ENCODE measurements at regions not wholly inside any gene's neighbourhood (a gene's known extent, or its start where the extent isn't known, plus 50 kb on each side); places are given as distances from the start of the nearest gene placed in this dataset.

DNA sequence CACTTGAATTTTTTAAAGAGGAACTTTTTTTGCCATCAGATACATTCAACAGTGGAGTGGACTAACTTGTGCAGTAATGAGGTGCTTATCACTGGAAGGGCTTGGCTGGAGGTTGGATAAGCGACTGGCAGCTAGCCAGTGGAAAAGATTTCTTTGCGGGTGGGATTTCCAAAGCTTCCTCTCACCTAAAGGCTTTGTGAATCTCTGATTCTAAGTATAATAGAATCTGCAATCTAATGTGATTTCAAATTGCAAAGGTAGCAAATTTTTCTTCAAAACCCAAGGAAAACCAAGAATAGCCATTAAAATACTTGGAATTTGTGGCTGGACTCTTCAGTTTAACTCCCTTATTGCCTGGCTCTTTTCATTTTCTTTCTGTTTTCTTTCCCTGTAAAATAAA is 460.4 kb upstream of the MARCKS start:
- H3K4me3 ChIP-seq (replicated peaks; ENCODE audit: low read depth, low read length): no peak overlapping the region
- DNase-seq (ENCODE audit: extremely low read depth, low read depth): no peak
- no peak for TF ChIP-seq CTCF (IDR thresholded peaks at IDR 0.05; ENCODE audit: low read depth, low read length, missing control alignments)

- no peak overlapping the region for H3K4me3 ChIP-seq (replicated peaks; ENCODE audit: low read depth, low read length)
- no peak for TF ChIP-seq CTCF (IDR thresholded peaks at IDR 0.05; ENCODE audit: low read depth, low read length, missing control alignments)
- DNase-seq (ENCODE audit: extremely low read depth, low read depth): no peak
Measured at GRCh38 chr6:113397236-113397635, 459.9 kb upstream of the MARCKS start.

- no peak for DNase-seq (ENCODE audit: extremely low read depth, low read depth)
- no peak overlapping the region for H3K4me3 ChIP-seq (replicated peaks; ENCODE audit: low read depth, low read length)
- no peak for TF ChIP-seq CTCF (IDR thresholded peaks at IDR 0.05; ENCODE audit: low read depth, low read length, missing control alignments)
Measured at GRCh38 chr6:113401231-113401630, 455.9 kb upstream of the MARCKS start.

GRCh38 chr6:113402544-113402943 is 454.6 kb upstream of the MARCKS start:
- DNase-seq (ENCODE audit: extremely low read depth, low read depth): no peak
- TF ChIP-seq CTCF (IDR thresholded peaks at IDR 0.05; ENCODE audit: low read depth, low read length, missing control alignments): no peak
- no peak overlapping the region for H3K4me3 ChIP-seq (replicated peaks; ENCODE audit: low read depth, low read length)

GRCh38 chr6:113403966-113404595 is 453.1 kb upstream of the MARCKS start:
- TF ChIP-seq CTCF (IDR thresholded peaks at IDR 0.05; ENCODE audit: low read depth, low read length, missing control alignments): no peak
- no peak for DNase-seq (ENCODE audit: extremely low read depth, low read depth)
- no peak overlapping the region for H3K4me3 ChIP-seq (replicated peaks; ENCODE audit: low read depth, low read length)

DNA sequence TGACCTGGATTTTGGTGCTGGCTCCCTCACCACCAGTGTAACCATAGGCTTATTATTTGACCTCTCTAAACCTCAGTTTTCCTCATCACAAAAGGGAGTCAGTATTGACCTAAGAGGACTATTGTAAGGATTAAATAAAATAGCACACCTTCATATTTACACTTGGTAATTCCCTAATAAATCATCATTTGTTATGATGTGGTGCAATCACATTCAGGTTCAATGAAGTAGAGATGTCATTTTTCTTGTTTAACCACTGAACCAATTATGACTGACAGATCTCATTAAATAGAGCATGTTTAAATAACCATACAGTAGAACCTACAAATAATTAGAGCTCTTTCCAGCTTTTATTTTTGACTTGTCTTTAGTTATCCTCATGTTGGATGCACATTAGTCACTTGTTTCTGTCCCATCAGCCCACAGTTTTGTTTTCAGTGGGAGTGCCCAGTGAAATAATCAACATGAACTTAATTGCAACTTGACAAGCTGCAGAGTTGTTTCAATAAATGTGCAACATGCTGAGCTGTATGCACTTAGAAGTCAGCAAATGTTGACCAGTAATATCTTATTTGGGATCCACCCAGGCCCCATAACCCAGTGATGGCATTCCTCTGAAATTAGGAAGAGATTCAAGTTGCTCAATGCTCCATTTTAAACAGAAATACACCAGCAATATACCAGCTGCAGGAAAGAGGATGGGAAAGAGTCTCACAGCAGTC is 451.7 kb upstream of the MARCKS start:
- DNase-seq (ENCODE audit: extremely low read depth, low read depth): no peak
- TF ChIP-seq CTCF (IDR thresholded peaks at IDR 0.05; ENCODE audit: low read depth, low read length, missing control alignments): no peak
- H3K4me3 ChIP-seq (replicated peaks; ENCODE audit: low read depth, low read length): no peak overlapping the region
